ENCODE measurements at regions not wholly inside any gene's neighbourhood (a gene's known extent, or its start where the extent isn't known, plus 50 kb on each side); places are given as distances from the start of the nearest gene placed in this dataset.

GRCh38 chr12:90441431-90441830 lies 513.5 kb downstream of the CCER1 start:
- no peak for TF ChIP-seq CTCF (IDR thresholded peaks at IDR 0.05; ENCODE audit: control extremely low read depth, extremely low read depth, low read depth, missing control alignments)
- ChIA-PET CTCF (interaction anchor here (1.2 kb wide), 1 partner anchor 31 kb away, joined by 3 read pairs; no protein-coding TSS in a partner anchor), POLR2A (no interaction called here)
- no peak for DNase-seq (ENCODE audit: extremely low spot score)

GRCh38 chr12:90428881-90429280 lies 526.1 kb downstream of the CCER1 start:
- no peak for DNase-seq (ENCODE audit: extremely low spot score)
- POLR2A ChIA-PET = no interaction called here
- no peak for TF ChIP-seq CTCF (IDR thresholded peaks at IDR 0.05; ENCODE audit: control extremely low read depth, extremely low read depth, low read depth, missing control alignments)
- CTCF ChIA-PET = interaction anchor here (0.8 to 1.1 kb wide), 2 partner anchors 13 to 41 kb away, joined by 3 read pairs; no protein-coding TSS in a partner anchor

DNA sequence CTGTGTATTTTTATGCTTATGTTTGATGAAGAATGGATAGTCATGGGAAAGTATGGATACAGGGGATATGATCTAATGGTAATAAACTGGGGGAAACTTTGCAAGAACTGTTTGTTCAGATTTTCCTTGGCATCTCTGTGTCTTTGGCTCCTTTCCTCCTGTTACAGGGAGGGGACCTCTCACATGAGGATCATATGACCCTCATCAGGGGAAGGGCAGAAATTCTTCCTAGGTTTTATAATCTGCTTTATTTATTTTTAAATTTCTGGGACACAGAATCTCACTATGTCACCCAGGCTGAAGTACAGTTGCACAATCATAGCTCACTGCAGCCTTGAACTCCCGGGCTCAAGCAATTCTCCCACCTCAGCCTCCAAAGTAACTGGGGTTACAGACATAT lies 526.5 kb downstream of the CCER1 start:
- ChIA-PET CTCF (interaction anchor here (0.8 to 1.1 kb wide), 2 partner anchors 14 to 41 kb away, joined by 3 read pairs; no protein-coding TSS in a partner anchor), POLR2A (no interaction called here)
- DNase-seq (ENCODE audit: extremely low spot score) = no peak
- TF ChIP-seq CTCF (IDR thresholded peaks at IDR 0.05; ENCODE audit: control extremely low read depth, extremely low read depth, low read depth, missing control alignments) = no peak

DNA sequence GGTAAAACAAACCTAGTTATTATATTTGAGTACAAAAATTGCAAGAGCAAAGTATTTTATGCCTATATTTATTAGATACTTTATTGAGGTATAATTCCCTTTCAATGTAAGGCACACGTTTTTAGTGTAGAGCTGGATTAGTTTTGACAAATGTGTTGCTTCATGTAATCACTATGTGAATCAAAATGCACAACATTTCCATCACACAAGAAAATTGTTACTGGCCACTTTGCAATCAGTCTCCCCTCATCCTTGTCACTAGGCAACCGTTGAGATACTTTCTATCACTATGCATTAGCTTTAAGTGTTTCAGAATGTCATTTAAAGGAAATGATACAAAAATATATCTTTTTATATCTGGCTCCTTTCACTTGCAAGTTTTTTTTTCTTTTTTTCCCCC lies 531.0 kb downstream of the CCER1 start:
- TF ChIP-seq CTCF (IDR thresholded peaks at IDR 0.05; ENCODE audit: control extremely low read depth, extremely low read depth, low read depth, missing control alignments) = no peak
- ChIA-PET CTCF (no interaction called here), POLR2A (no interaction called here)
- DNase-seq (ENCODE audit: extremely low spot score) = no peak

DNA sequence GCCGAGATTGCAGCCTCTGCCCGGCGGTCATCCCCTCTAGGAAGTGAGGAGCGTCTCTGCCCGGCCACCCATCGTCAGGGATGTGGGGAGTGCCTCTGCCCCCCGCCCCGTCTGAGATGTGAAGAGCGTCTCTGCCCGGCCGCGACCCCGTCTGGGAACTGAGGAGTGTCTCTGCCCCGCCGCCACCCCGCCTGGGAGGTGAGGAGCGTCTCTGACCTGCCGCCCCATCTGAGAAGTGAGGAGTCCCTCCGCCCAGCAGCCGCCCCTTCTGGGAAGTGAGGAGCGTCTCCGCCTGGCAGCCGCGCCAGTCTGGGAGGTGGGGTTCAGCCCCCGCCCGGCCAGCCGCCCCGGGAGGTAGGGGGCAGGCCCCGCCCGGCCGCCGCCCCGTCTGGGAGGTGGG lies 544.0 kb downstream of the CCER1 start:
- POLR2A ChIA-PET = no interaction called here
- CTCF ChIA-PET = no interaction called here
- DNase-seq (ENCODE audit: extremely low spot score) = no peak
- no peak for TF ChIP-seq CTCF (IDR thresholded peaks at IDR 0.05; ENCODE audit: control extremely low read depth, extremely low read depth, low read depth, missing control alignments)

DNA sequence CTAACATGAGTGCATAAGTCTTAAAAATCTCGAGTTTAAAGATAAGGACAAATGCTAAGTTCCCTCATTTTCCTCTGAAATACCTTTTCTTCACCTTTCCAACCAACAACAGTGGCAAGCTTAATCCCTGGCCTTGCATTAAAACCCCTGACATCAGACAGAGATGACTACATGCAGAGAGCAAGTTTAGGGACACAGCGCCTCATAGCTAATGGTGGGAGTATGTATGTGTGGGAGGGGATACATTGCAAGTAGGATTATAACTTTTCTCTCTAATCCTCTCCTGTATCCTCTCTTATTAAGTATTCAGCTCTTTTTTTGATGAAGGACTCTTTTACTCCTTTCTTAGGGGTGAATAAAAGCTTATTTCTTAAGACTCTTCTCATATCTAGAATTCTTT lies 547.1 kb downstream of the CCER1 start:
- no peak for DNase-seq (ENCODE audit: extremely low spot score)

More for the DNA sequence above, 547.1 kb downstream of the CCER1 start:
- CTCF ChIA-PET = interaction anchor here (0.7 to 1.7 kb wide), 6 partner anchors 8 to 32 kb away, joined by 3 to 6 read pairs (median 4); no protein-coding TSS in a partner anchor
- POLR2A ChIA-PET = no interaction called here
- TF ChIP-seq CTCF (IDR thresholded peaks at IDR 0.05; ENCODE audit: control extremely low read depth, extremely low read depth, low read depth, missing control alignments) = no peak

All from GM10248 (cell line).